Adrenal gland (tissue), 9 donors: ENCODE measurements at regions not wholly inside any gene's neighbourhood (a gene's known extent, or its start where the extent isn't known, plus 50 kb on each side); places are given as distances from the start of the nearest gene placed in this dataset.

Source experiments
- DNase-seq, 7 donors: peaks; one replicate each; pipeline ENCODE4 v3.0.0-alpha.2; 2019 to 2020
- H3K27ac ChIP-seq, 5 donors: fragments of 200-600 bp; sonication (generic) in 4 of 5; 1 replicate in 3 of 5; 2 replicates in 2 of 5; pipeline versions ENCODE4 v1.5.1 to v1.8.0; 2016 to 2020; ENCODE audit warnings: mild to moderate bottlenecking in 1 of 5
- H3K27me3 ChIP-seq: fragments of 200-600 bp; 2 replicates; pipeline ENCODE4 v1.8.0; 2021
- H3K36me3 ChIP-seq, 2 donors: fragments of 200-600 bp; replicated peaks in 1 of 2; 1 replicate in 1 of 2; 2 replicates in 1 of 2; pipeline versions ENCODE4 v1.5.1 to v1.8.0; 2018 to 2022
- H3K4me1 ChIP-seq, 2 donors: fragments of 200-600 bp; replicated peaks in 1 of 2; 1 replicate in 1 of 2; 2 replicates in 1 of 2; pipeline versions ENCODE4 v1.5.1 to v1.8.0; 2018 to 2021
- H3K4me3 ChIP-seq, 4 donors: fragments of 200-600 bp; sonication (generic) in 3 of 4; one replicate each; pipeline ENCODE4 v1.5.1; 2016 to 2018
- H3K9me3 ChIP-seq, 3 donors: fragments of 200-600 bp; sonication (generic) in 1 of 3; replicated peaks in 1 of 3; 1 replicate in 2 of 3; 2 replicates in 1 of 3; pipeline versions ENCODE4 v1.5.1 to v1.8.0; 2016 to 2021
- POLR2A ChIP-seq, 2 donors: fragments of 450-650 bp; IDR thresholded peaks; one replicate each; pipeline ENCODE4 v1.6.1; 2017; ENCODE audit warnings: antibody characterized with exemption in 2 of 2, mild to moderate bottlenecking in 2 of 2, moderate library complexity in 1 of 2
- WGBS, 4 donors: extraction: QIAGEN DNeasy Blood & Tissue Kit in 2 of 4; methylation state at CpG; one replicate each; pipeline versions ENCODE4 v1.1.5 to v1.1.7; 2013 to 2017; 5-methylcytosine and 5-hydroxymethylcytosine counted together
- intact Hi-C, 2 donors: fragments of 100-400 bp; cut with DNase I; formaldehyde crosslinking; loops; one replicate each; pipeline versions ENCODE4 v1.14.1 to v1.15.0; 2022 to 2023
- TF ChIP-seq, protein P1 (sequence below), 6 experiments: fragments of 450-650 bp in 4 of 6; fragments of 200-600 bp in 2 of 6; sonication (generic) in 1 of 6; IDR thresholded peaks; 1 replicate in 5 of 6; 2 replicates in 1 of 6; pipeline versions ENCODE4 v1.5.1 to v1.8.0; 2016 to 2021; ENCODE audit warnings: antibody characterized with exemption in 6 of 6, mild to moderate bottlenecking in 2 of 6, moderate library complexity in 1 of 6
- donor health status: healthy with polysubstance abuse.
- donor health status: Bipolar disorder and iron deficiency.
- donor health status: DM: yes; HTN: yes; CAD: no.
- donor health status: DM: no; HTN: no; CAD: no.
- donor health status: DM: no; HTN: no; CAD: no.

DNA sequence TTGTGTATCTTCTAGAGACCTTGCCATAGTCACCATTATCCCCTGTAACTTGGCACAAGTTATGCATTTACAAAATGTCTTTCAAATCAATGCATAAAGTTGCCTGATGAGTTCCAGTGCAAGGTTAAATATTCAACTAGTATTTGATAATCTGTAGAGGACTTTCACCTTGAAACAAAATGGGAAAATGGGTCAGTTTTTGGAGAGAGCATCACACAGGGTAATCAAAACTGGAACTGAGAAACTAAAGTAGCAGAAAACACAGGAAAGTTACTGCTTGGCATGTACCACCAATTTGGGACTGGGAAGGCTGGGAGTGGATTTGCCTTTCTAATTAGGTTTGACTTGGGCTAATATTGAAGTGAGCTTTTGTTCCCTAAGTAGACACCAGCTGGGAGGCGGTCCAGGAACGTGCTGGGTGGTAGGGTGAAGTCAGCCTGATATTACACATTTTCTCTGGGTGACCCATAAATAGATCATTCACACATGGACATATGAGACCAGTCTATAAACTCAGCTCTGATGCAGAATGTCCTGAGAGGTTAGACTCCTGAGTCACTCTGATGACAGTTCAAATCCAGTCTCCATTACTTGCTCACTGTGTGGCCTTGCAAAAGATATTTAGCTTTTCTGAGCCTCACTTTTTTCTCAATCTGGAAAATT is 152.3 kb downstream of the PCTP start:
- H3K9me3 ChIP-seq, result no peaks in the 10 kb centered on the region
- no peaks in the 10 kb centered on the region for H3K27me3 ChIP-seq
- H3K36me3 ChIP-seq, result no peaks in the 10 kb centered on the region
- no peak for DNase-seq
- H3K4me1 ChIP-seq, result no peaks in the 10 kb centered on the region
- no peak overlapping the region for H3K4me3 ChIP-seq
- intact Hi-C loops, result no loop called here
- TF ChIP-seq, protein P1, sequence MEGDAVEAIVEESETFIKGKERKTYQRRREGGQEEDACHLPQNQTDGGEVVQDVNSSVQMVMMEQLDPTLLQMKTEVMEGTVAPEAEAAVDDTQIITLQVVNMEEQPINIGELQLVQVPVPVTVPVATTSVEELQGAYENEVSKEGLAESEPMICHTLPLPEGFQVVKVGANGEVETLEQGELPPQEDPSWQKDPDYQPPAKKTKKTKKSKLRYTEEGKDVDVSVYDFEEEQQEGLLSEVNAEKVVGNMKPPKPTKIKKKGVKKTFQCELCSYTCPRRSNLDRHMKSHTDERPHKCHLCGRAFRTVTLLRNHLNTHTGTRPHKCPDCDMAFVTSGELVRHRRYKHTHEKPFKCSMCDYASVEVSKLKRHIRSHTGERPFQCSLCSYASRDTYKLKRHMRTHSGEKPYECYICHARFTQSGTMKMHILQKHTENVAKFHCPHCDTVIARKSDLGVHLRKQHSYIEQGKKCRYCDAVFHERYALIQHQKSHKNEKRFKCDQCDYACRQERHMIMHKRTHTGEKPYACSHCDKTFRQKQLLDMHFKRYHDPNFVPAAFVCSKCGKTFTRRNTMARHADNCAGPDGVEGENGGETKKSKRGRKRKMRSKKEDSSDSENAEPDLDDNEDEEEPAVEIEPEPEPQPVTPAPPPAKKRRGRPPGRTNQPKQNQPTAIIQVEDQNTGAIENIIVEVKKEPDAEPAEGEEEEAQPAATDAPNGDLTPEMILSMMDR (IDR thresholded peaks at IDR 0.05), result no peak
- TF ChIP-seq POLR2A (IDR thresholded peaks at IDR 0.05), result no peak
- no peak overlapping the region for H3K27ac ChIP-seq
- 59 to 81% (median 72%) methylated on average over 2 of the region's 2 CpGs for WGBS, 4 donors

DNA sequence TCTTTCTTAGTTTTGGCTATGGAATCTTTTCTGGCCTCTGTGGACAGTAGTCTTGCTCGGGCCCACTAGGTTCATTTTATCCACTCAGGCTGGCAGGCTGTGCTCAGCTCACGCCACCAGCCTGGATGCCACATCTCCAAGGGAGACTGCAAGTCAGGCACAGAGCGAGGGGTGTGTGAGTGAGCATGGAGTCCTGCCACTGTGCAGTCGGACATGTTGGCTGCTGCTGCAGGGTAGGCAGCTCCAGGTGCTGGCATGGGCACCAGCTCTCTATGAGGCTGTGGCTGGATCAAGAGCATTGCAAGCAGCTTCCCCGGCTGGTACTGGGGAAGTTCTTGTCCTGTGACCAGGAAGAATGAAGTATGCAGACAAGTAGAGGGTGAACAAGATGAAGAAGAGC is 158.9 kb downstream of the PCTP start:
- Histone ChIP-seq H3K27me3 (peaks cover 4% of the 10 kb centered on the region), H3K36me3 (no peaks in the 10 kb centered on the region), H3K27ac (no peak overlapping the region), H3K4me3 (no peak overlapping the region), H3K4me1 (no peaks in the 10 kb centered on the region), H3K9me3 (no peaks in the 10 kb centered on the region)
- intact Hi-C loops, result no loop called here
- TF ChIP-seq POLR2A (IDR thresholded peaks at IDR 0.05), result no peak
- TF ChIP-seq, protein P1 (IDR thresholded peaks at IDR 0.05), result no peak
- no peak for DNase-seq
- WGBS, 4 donors, result 78 to 87% (median 84%) methylated on average over 5 of the region's 5 CpGs

DNA sequence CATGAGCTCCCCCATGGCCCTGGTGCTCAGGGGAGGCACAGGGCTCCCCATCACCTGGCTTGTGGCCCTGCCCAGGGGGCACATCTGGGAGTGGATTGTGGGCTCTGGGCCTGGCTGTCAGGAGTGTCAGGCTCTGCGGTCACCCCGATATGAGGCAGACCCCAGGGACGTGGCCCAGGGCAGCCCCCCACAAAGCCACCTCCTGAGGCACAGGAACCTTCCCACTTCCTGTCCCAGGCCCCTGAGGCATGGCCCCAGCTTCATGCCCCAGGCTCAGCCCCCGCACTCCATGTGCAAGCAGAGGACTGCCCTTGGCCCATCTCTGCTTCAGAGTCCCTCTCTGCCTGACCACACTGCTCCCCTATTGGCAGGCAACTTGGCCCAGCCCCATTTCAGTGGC is 160.3 kb downstream of the PCTP start:
- WGBS, 4 donors, result 76 to 100% (median 83%) methylated on average over 1 to 4 of the region's 4 CpGs
- Histone ChIP-seq H3K4me1 (no peaks in the 10 kb centered on the region), H3K9me3 (no peaks in the 10 kb centered on the region), H3K36me3 (no peaks in the 10 kb centered on the region), H3K27ac (no peak overlapping the region), H3K27me3 (peaks cover 4% of the 10 kb centered on the region), H3K4me3 (no peak overlapping the region)
- DNase-seq, result no peak
- no peak for TF ChIP-seq POLR2A (IDR thresholded peaks at IDR 0.05)
- TF ChIP-seq, protein P1 (IDR thresholded peaks at IDR 0.05), result no peak
- intact Hi-C loops, result no loop called here

DNA sequence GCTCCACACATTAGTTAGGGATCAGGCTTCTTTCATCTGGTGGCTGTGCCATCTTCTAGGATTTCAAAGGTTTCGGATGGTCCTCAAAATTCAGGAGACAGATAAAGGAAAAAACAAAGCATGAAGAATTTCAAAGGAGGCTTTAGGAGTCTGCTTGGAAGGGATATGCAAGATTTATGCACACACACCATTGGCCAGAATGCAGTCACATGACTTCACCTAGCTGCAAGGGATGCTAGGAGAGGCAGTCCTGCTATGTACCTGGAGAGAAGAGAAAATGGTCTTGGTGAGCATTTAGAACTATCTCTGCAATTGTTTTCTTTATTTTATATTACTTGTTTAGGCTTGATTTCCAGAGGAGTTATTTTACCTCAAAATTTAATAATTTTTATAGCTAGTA is 174.6 kb downstream of the PCTP start:
- TF ChIP-seq, protein P1 (IDR thresholded peaks at IDR 0.05), result no peak
- TF ChIP-seq POLR2A (IDR thresholded peaks at IDR 0.05), result no peak
- Histone ChIP-seq H3K9me3 (no peaks in the 10 kb centered on the region), H3K27me3 (no peaks in the 10 kb centered on the region), H3K36me3 (no peaks in the 10 kb centered on the region), H3K4me1 (no peaks in the 10 kb centered on the region), H3K4me3 (no peak overlapping the region), H3K27ac (no peak overlapping the region)
- WGBS, 4 donors, result 87 to 96% (median 91%) methylated on average over 1 of the region's 1 CpG
- DNase-seq, result no peak
- intact Hi-C loops, result loop anchor here in 1 of 2 donors (10.0 kb wide), 1 partner anchor 61 kb away; no protein-coding TSS in a partner anchor
